Activated CD4-positive, alpha-beta T cell treated with anti-CD3 and anti-CD28 coated beads for 36 hours (primary cell): ENCODE measurements at regions not wholly inside any gene's neighbourhood (a gene's known extent, or its start where the extent isn't known, plus 50 kb on each side); places are given as distances from the start of the nearest gene placed in this dataset.

Experiments
- ATAC-seq: fragments of 200-7000 bp; cut with Tn5 transposase; one replicate; pipeline ENCODE4 v1.10.0; 2021; ENCODE audit warnings: mild to moderate bottlenecking, moderate library complexity
- CTCF ChIA-PET: fragments of 350-600 bp; sonication (Branson Sonifier 250); formaldehyde crosslinking; loops from one replicate; lab custom pipeline; 2021; ENCODE audit warnings: antibody characterized with exemption; lab: Charles Lee
- POLR2A ChIA-PET: fragments of 350-600 bp; sonication (Branson Sonifier 250); formaldehyde crosslinking; loops from one replicate; lab custom pipeline; 2021; ENCODE audit warnings: antibody characterized with exemption, inconsistent platforms; lab: Charles Lee
- DNase-seq: peaks from one replicate; pipeline ENCODE4 v3.0.0-alpha.2; 2020
- H3K27ac Mint-ChIP-seq: one replicate; pipeline ENCODE4 v1.8.0; 2021; ENCODE audit warnings: mixed read lengths
- H3K27me3 Mint-ChIP-seq: one replicate; pipeline ENCODE4 v1.8.0; 2021; ENCODE audit warnings: mixed read lengths
- H3K36me3 Mint-ChIP-seq: one replicate; pipeline ENCODE4 v1.8.0; 2021; ENCODE audit warnings: low read depth, mixed read lengths
- H3K4me1 Mint-ChIP-seq: one replicate; pipeline ENCODE4 v1.8.0; 2021; ENCODE audit warnings: mixed read lengths
- H3K4me3 Mint-ChIP-seq: one replicate; pipeline ENCODE4 v1.8.0; 2021; ENCODE audit warnings: mild to moderate bottlenecking, moderate library complexity, mixed read lengths
- H3K9me3 Mint-ChIP-seq: one replicate; pipeline ENCODE4 v1.8.0; 2021; ENCODE audit warnings: low read depth, mixed read lengths
- intact Hi-C, 2 experiments: fragments of 100-400 bp; cut with DNase I in 1 of 2; cut with micrococcal nuclease in 1 of 2; formaldehyde crosslinking; loops; one replicate each; pipeline versions ENCODE4 v1.14.2 to v1.15.1; 2022 to 2024; cut with DNase I, micrococcal nuclease

DNA sequence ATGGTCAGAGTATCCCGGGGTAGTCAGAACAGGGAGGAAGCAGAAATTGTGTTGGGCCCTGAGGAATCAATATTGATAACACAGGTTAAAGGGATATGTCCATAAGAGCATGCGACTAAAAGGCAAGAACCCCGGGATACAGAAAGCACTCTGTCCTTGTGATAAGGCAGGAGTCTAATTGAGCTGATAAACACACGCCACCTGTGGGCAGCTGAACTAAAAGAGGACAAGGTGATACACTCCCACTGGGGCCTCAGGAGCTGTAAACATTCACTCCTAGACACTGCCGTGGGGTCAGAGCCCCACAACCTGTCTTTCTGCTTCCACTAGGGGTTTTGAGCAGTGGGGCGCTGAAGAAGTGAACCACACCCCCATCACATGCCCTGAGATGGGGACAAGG, 144.7 kb upstream of the MPDZ start:
- CTCF ChIA-PET: no interaction called here
- Mint-ChIP-seq H3K9me3 (no peaks in the 10 kb centered on the region), H3K4me1 (no peaks in the 10 kb centered on the region), H3K36me3 (no peaks in the 10 kb centered on the region), H3K27me3 (no peaks in the 10 kb centered on the region), H3K4me3 (no peak overlapping the region), H3K27ac (no peak overlapping the region)
- POLR2A ChIA-PET: no interaction called here
- intact Hi-C loops: loop anchor here (10.0 kb wide), 3 partner anchors 1001 to 1711 kb away; no protein-coding TSS in a partner anchor
- ATAC-seq (no peak), DNase-seq (no peak)

DNA sequence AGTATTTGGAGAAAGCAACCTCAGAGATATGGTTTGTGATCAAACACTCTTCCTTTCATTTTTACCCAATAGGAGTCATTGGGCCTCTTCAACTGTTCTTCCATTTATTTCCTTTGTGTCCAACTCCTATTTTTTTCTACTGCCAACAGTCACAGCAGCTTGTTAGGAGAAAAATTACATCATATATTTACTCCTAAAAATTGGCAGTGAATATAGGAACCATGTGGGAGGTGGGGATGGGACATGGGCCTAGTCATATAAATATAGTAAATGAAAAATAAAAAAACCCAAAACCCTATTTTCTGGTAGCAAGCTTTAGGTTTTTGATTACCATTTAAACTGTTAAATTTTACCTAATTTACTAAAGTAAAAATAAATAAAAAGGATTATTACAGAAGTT, 134.9 kb upstream of the MPDZ start:
- intact Hi-C loops: no loop called here
- Mint-ChIP-seq H3K4me3 (no peak overlapping the region), H3K27ac (no peak overlapping the region), H3K36me3 (no peaks in the 10 kb centered on the region), H3K9me3 (no peaks in the 10 kb centered on the region), H3K4me1 (no peaks in the 10 kb centered on the region), H3K27me3 (no peaks in the 10 kb centered on the region)
- no peak for ATAC-seq
- ChIA-PET CTCF (no interaction called here), POLR2A (no interaction called here)
- DNase-seq: no peak

DNA sequence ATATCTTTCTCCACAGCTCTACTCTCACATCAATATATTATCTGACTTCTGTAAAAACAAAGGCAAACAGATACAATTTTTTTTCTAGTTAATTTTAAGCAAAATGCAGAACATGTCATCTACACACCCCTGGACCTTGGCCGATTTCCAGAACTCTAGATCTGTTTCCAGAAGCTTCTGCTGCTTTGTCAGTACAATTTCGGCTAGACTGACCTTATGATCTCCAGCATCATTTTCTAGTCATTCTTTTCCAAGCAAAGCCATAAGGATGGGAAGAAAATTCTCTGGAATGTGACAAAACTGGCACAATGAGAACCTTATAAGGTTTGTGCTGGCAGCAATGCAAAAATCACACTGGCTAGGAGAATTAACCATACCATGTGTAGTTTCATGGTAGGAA, 132.8 kb upstream of the MPDZ start:
- H3K27me3 Mint-ChIP-seq: no peaks in the 10 kb centered on the region
- H3K9me3 Mint-ChIP-seq: no peaks in the 10 kb centered on the region
- DNase-seq (no peak), ATAC-seq (no peak)
- CTCF ChIA-PET: no interaction called here
- H3K36me3 Mint-ChIP-seq: no peaks in the 10 kb centered on the region
- POLR2A ChIA-PET: interaction anchor here (0.6 kb wide), 1 partner anchor 419 kb away, joined by 15 read pairs; no protein-coding TSS in a partner anchor
- H3K4me1 Mint-ChIP-seq: no peaks in the 10 kb centered on the region
- intact Hi-C loops: no loop called here
- no peak overlapping the region for H3K4me3 Mint-ChIP-seq
- H3K27ac Mint-ChIP-seq: no peak overlapping the region

DNA sequence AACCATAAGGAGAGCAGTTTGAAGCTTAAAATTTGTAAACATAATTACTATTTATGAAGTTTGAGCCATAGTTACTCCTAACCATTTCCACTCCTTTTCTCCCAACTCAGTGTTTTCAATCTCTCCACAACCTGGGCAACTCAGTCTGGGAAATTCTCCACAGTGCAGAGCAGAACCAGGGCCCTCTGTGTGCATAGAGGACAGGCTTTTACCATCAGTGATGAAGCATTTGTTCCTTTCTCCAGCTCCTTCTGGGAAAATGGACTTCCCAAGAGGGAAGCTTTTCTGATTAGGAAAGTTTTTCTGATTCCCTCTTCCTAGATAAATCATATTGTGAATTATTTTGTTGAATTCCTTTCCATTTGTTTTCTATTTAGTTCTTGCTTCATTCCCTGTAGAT, 132.3 kb upstream of the MPDZ start:
- H3K4me1 Mint-ChIP-seq: no peaks in the 10 kb centered on the region
- ChIA-PET CTCF (no interaction called here), POLR2A (no interaction called here)
- no peaks in the 10 kb centered on the region for H3K9me3 Mint-ChIP-seq
- no peaks in the 10 kb centered on the region for H3K36me3 Mint-ChIP-seq
- intact Hi-C loops: no loop called here
- H3K4me3 Mint-ChIP-seq: no peak overlapping the region
- DNase-seq (no peak), ATAC-seq (no peak)
- no peak overlapping the region for H3K27ac Mint-ChIP-seq
- H3K27me3 Mint-ChIP-seq: no peaks in the 10 kb centered on the region

GRCh38 chr9:13410566-13411031, 131.1 kb upstream of the MPDZ start:
- CTCF ChIA-PET: no interaction called here
- POLR2A ChIA-PET: no interaction called here

DNA sequence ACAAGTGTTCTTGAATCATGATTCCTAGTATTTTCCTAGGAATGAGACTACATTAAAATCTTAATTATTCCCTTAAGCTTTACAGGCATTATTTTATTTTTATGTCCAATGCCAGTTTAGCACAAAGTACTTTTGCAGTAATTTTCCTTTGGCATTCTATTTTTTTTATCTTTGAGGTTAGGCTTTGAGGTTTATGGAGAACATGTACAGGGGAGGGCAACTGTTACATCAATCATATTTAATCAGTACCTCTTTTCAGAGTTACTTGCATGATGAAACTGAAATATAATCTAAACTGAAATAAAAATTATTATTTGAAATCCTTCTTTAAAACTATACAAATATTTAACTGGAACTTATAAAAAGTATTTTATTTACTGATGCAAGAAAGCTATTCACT, 118.2 kb upstream of the MPDZ start:
- Mint-ChIP-seq H3K4me1 (no peaks in the 10 kb centered on the region), H3K36me3 (no peaks in the 10 kb centered on the region), H3K27ac (no peak overlapping the region), H3K4me3 (no peak overlapping the region), H3K9me3 (peaks cover 2% of the 10 kb centered on the region), H3K27me3 (no peaks in the 10 kb centered on the region)
- intact Hi-C loops: no loop called here
- ChIA-PET CTCF (no interaction called here), POLR2A (no interaction called here)
- DNase-seq (no peak), ATAC-seq (no peak)

More at GRCh38 chr9:13410566-13411031, 131.1 kb upstream of the MPDZ start:
- no peaks in the 10 kb centered on the region for H3K4me1 Mint-ChIP-seq
- H3K4me3 Mint-ChIP-seq: no peak overlapping the region
- H3K9me3 Mint-ChIP-seq: no peaks in the 10 kb centered on the region
- DNase-seq (no peak), ATAC-seq (no peak)
- H3K27me3 Mint-ChIP-seq: no peaks in the 10 kb centered on the region
- H3K36me3 Mint-ChIP-seq: no peaks in the 10 kb centered on the region
- intact Hi-C loops: no loop called here
- H3K27ac Mint-ChIP-seq: no peak overlapping the region

DNA sequence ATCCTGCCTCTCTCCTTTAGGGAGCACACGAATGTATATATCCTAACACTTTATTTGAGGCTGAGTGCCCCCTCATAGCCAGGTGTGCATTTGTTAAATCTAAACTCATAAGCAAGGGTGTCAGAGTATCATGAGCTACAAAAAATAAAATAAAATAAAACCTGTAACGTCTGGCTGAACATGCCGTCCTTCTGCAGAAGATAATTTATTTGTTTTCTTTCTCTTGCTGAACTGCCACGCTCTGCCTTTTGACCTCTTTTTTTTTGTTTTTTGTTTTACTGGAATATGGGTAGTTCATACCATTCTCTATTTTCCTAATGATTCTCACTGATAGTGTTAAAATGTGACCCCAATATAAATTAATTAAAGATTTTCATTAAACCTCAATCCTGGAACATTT, 117.7 kb upstream of the MPDZ start:
- intact Hi-C loops: no loop called here
- Mint-ChIP-seq H3K4me1 (no peaks in the 10 kb centered on the region), H3K4me3 (no peak overlapping the region), H3K27ac (no peak overlapping the region), H3K27me3 (no peaks in the 10 kb centered on the region), H3K9me3 (peaks cover 2% of the 10 kb centered on the region), H3K36me3 (no peaks in the 10 kb centered on the region)
- no peak for ATAC-seq
- ChIA-PET CTCF (no interaction called here), POLR2A (no interaction called here)
- DNase-seq: no peak

DNA sequence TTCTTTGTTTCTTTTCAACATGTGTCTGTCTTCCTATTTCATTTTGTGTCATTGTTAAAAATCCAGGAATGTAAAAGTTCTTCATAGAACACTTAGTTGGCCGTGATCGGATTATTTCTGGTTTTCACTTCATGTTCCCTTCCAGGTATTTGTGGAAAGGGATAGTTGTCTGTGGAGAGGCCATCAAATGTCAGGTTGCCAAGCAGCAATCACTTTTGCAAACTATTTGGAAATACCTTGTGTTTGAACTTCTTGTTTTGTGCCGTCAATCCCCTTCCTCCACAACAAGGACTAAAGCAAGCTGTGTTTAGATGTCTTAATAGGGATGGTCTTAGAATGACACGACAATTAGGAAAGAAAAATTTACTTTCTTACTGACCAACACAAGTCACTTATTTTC, 116.9 kb upstream of the MPDZ start:
- Mint-ChIP-seq H3K27me3 (no peaks in the 10 kb centered on the region), H3K27ac (no peak overlapping the region), H3K36me3 (no peaks in the 10 kb centered on the region), H3K4me1 (no peaks in the 10 kb centered on the region), H3K4me3 (no peak overlapping the region), H3K9me3 (peaks cover 5% of the 10 kb centered on the region)
- intact Hi-C loops: no loop called here
- ChIA-PET POLR2A (no interaction called here), CTCF (no interaction called here)
- no peak for ATAC-seq
- no peak for DNase-seq

DNA sequence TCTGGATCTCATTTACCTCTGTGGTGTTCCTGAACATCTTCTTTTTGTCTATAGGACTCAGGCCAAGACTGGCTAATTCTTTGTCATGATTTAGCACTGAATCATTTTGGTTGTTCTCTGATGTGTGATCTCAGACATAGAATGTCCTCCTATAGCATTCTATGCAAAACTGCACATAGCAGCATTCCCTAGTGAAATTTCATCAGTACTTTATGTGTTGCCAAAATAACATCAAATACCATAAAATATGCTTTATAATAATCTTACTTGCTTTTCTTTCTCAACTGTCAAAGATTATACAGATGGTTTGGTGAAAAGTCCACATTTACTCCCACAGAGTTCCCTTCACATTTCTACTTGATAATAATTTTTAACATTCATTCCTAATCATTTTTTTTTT, 115.7 kb upstream of the MPDZ start:
- no peaks in the 10 kb centered on the region for H3K4me1 Mint-ChIP-seq
- POLR2A ChIA-PET: no interaction called here

DNA sequence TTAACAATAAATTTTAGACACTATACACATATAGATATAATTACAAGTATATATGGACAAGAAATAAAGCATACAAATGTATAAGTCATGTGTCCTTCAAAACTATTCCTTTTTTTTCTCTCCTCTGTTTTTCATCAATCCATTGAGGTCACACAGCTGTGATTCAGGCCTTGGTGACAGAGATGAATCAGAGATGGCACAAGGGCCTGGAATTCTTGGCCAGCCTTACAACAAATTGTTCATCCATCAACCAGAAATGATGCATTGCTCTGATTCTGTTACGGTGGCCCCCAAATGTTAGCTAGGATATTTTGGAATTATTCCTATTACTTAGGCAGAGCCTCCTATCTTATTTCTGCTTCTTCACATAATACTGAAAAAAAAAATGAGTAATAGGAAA, 108.7 kb upstream of the MPDZ start:
- ATAC-seq (no peak), DNase-seq (no peak)
- Mint-ChIP-seq H3K36me3 (no peaks in the 10 kb centered on the region), H3K27me3 (no peaks in the 10 kb centered on the region), H3K27ac (no peak overlapping the region), H3K4me1 (no peaks in the 10 kb centered on the region), H3K9me3 (peaks cover 23% of the 10 kb centered on the region), H3K4me3 (no peak overlapping the region)
- ChIA-PET CTCF (no interaction called here), POLR2A (no interaction called here)
- intact Hi-C loops: no loop called here

More for the DNA sequence above, 115.7 kb upstream of the MPDZ start:
- Mint-ChIP-seq H3K27ac (no peak overlapping the region), H3K27me3 (no peaks in the 10 kb centered on the region), H3K9me3 (peaks cover 6% of the 10 kb centered on the region), H3K4me3 (no peak overlapping the region), H3K36me3 (no peaks in the 10 kb centered on the region)
- DNase-seq (no peak), ATAC-seq (no peak)
- CTCF ChIA-PET: no interaction called here
- intact Hi-C loops: no loop called here

DNA sequence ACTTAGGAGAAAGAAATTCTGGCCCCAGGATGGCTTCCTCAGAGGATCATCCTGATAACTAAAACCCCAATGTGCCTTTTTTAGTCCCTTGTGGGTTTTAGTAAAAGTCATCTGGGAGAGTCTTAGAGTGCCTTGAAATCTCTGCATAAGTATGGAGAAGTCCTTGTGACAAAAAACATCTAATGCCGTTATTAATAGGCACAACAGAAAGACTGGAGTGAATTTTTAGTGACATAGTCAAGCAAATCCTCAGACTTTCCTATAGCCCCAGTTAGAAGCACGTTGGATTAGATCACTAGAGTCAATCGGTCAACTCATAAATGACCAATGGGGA, 108.2 kb upstream of the MPDZ start:
- no peak for DNase-seq
- Mint-ChIP-seq H3K27me3 (no peaks in the 10 kb centered on the region), H3K36me3 (no peaks in the 10 kb centered on the region), H3K4me1 (no peaks in the 10 kb centered on the region), H3K27ac (no peak overlapping the region), H3K4me3 (no peak overlapping the region), H3K9me3 (peaks cover 27% of the 10 kb centered on the region)
- ChIA-PET POLR2A (no interaction called here), CTCF (no interaction called here)
- intact Hi-C loops: no loop called here
- ATAC-seq: no peak

GRCh38 chr9:13386935-13387733, 107.6 kb upstream of the MPDZ start:
- H3K36me3 Mint-ChIP-seq: no peaks in the 10 kb centered on the region
- intact Hi-C loops: no loop called here
- peaks cover 28% of the 10 kb centered on the region for H3K9me3 Mint-ChIP-seq
- ChIA-PET POLR2A (no interaction called here), CTCF (no interaction called here)
- H3K27me3 Mint-ChIP-seq: no peaks in the 10 kb centered on the region
- no peak overlapping the region for H3K27ac Mint-ChIP-seq
- no peak overlapping the region for H3K4me3 Mint-ChIP-seq
- no peak for ATAC-seq
- DNase-seq: no peak
- no peaks in the 10 kb centered on the region for H3K4me1 Mint-ChIP-seq
